ENCODE measurements at regions not wholly inside any gene's neighbourhood (a gene's known extent, or its start where the extent isn't known, plus 50 kb on each side); places are given as distances from the start of the nearest gene placed in this dataset.

DNA sequence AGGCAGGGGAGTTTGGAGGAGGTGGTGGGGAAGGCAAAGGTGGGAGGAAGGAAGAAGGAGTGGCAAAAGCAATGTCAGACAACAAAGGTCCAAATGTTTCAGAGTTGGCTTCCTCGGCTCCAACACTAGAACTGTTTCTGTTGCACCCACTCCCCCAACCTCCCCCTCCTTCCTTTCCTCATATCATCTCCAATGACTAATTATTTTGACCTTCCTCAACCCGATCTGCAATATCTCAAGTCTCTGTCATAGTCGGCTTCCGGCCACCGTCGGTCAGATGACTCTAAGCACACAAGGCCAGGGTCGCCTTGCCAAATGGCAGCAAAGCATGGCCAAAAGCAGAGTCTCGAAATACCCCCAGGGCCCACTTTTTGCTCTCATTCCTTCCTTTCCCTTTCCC is 637.0 kb upstream of the TBX3 start:
- TF ChIP-seq, protein P1, sequence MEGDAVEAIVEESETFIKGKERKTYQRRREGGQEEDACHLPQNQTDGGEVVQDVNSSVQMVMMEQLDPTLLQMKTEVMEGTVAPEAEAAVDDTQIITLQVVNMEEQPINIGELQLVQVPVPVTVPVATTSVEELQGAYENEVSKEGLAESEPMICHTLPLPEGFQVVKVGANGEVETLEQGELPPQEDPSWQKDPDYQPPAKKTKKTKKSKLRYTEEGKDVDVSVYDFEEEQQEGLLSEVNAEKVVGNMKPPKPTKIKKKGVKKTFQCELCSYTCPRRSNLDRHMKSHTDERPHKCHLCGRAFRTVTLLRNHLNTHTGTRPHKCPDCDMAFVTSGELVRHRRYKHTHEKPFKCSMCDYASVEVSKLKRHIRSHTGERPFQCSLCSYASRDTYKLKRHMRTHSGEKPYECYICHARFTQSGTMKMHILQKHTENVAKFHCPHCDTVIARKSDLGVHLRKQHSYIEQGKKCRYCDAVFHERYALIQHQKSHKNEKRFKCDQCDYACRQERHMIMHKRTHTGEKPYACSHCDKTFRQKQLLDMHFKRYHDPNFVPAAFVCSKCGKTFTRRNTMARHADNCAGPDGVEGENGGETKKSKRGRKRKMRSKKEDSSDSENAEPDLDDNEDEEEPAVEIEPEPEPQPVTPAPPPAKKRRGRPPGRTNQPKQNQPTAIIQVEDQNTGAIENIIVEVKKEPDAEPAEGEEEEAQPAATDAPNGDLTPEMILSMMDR (conservative IDR thresholded peaks at IDR 0.05) = no peak
- TF ChIP-seq ZFX (IDR thresholded peaks at IDR 0.05) = no peak

Measured in C4-2B (cell line).